ENCODE measurements at regions not wholly inside any gene's neighbourhood (a gene's known extent, or its start where the extent isn't known, plus 50 kb on each side); places are given as distances from the start of the nearest gene placed in this dataset.

DNA sequence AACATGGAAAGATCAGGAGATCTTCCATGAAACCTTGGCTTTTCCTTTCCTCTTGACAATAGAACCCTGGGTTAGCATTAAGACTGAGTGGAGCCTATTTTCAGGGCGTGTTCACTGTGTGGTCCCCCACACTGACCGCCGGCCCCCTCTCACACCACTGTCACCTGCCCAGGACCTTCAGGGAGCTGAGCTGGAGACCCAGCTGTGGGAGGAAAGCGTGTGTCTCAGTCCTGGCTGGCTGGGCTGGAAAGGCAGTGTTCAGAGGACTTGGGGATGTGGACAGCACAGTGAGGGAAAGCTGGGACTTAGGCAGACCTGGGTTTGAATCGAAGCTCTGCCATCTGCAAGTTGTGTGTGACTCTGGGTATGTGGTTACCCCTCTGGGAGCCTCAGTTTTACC lies 268.1 kb downstream of the NSG2 start:
- H3K27me3 ChIP-seq (ENCODE audit: insufficient read depth, poor library complexity, severe bottlenecking), result peaks cover 15% of the 10 kb centered on the region
- TF ChIP-seq, protein P1, sequence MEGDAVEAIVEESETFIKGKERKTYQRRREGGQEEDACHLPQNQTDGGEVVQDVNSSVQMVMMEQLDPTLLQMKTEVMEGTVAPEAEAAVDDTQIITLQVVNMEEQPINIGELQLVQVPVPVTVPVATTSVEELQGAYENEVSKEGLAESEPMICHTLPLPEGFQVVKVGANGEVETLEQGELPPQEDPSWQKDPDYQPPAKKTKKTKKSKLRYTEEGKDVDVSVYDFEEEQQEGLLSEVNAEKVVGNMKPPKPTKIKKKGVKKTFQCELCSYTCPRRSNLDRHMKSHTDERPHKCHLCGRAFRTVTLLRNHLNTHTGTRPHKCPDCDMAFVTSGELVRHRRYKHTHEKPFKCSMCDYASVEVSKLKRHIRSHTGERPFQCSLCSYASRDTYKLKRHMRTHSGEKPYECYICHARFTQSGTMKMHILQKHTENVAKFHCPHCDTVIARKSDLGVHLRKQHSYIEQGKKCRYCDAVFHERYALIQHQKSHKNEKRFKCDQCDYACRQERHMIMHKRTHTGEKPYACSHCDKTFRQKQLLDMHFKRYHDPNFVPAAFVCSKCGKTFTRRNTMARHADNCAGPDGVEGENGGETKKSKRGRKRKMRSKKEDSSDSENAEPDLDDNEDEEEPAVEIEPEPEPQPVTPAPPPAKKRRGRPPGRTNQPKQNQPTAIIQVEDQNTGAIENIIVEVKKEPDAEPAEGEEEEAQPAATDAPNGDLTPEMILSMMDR (IDR thresholded peaks at IDR 0.05; ENCODE audit: insufficient read depth, low read length), result no peak
- TF ChIP-seq POLR2AphosphoS5 (IDR thresholded peaks at IDR 0.05; ENCODE audit: low read depth) (no peak), SPI1 (IDR thresholded peaks at IDR 0.05; ENCODE audit: borderline replicate concordance, low read depth) (no peak), GABPA (IDR thresholded peaks at IDR 0.05; ENCODE audit: low read depth) (no peak)
- TF ChIP-seq, protein P2, sequence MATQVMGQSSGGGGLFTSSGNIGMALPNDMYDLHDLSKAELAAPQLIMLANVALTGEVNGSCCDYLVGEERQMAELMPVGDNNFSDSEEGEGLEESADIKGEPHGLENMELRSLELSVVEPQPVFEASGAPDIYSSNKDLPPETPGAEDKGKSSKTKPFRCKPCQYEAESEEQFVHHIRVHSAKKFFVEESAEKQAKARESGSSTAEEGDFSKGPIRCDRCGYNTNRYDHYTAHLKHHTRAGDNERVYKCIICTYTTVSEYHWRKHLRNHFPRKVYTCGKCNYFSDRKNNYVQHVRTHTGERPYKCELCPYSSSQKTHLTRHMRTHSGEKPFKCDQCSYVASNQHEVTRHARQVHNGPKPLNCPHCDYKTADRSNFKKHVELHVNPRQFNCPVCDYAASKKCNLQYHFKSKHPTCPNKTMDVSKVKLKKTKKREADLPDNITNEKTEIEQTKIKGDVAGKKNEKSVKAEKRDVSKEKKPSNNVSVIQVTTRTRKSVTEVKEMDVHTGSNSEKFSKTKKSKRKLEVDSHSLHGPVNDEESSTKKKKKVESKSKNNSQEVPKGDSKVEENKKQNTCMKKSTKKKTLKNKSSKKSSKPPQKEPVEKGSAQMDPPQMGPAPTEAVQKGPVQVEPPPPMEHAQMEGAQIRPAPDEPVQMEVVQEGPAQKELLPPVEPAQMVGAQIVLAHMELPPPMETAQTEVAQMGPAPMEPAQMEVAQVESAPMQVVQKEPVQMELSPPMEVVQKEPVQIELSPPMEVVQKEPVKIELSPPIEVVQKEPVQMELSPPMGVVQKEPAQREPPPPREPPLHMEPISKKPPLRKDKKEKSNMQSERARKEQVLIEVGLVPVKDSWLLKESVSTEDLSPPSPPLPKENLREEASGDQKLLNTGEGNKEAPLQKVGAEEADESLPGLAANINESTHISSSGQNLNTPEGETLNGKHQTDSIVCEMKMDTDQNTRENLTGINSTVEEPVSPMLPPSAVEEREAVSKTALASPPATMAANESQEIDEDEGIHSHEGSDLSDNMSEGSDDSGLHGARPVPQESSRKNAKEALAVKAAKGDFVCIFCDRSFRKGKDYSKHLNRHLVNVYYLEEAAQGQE (IDR thresholded peaks at IDR 0.05; ENCODE audit: insufficient replicate concordance, low read depth), result no peak
- H3K4me3 ChIP-seq (replicated peaks; ENCODE audit: insufficient read depth, low read length), result no peak overlapping the region
- no peak for DNase-seq (ENCODE audit: low read depth in 1 of 2, low spot score in 1 of 2)
- no peak overlapping the region for H3K27ac ChIP-seq (replicated peaks)

DNA sequence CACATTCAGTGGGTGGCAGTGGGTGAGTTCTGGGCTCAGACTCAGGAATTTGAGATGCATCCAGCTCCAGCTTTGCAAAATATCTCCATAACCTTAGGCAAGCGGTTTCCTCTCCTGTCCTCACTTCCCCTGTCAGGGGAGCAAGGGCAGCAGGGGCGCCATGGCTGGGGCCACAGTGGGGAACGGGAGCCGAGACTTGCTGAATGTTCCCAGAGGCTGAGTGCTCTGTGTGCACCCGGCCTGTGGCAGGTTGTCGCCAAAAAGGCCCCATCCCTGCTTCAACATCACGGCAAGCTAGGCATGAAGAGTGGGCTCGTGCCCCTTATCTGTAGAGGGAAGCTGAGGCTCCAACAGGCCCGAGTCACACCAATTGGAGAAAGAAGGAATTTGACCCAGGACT lies 268.8 kb downstream of the NSG2 start:
- no peak overlapping the region for H3K4me3 ChIP-seq (replicated peaks; ENCODE audit: insufficient read depth, low read length)
- no peak for DNase-seq (ENCODE audit: low read depth in 1 of 2, low spot score in 1 of 2)
- peaks cover 15% of the 10 kb centered on the region for H3K27me3 ChIP-seq (ENCODE audit: insufficient read depth, poor library complexity, severe bottlenecking)
- TF ChIP-seq POLR2AphosphoS5 (IDR thresholded peaks at IDR 0.05; ENCODE audit: low read depth), result no peak
- TF ChIP-seq, protein P2 (IDR thresholded peaks at IDR 0.05; ENCODE audit: insufficient replicate concordance, low read depth), result no peak
- no peak for TF ChIP-seq SPI1 (IDR thresholded peaks at IDR 0.05; ENCODE audit: borderline replicate concordance, low read depth)
- TF ChIP-seq, protein P1 (IDR thresholded peaks at IDR 0.05; ENCODE audit: insufficient read depth, low read length), result no peak
- no peak for TF ChIP-seq GABPA (IDR thresholded peaks at IDR 0.05; ENCODE audit: low read depth)
- no peak overlapping the region for H3K27ac ChIP-seq (replicated peaks)

DNA sequence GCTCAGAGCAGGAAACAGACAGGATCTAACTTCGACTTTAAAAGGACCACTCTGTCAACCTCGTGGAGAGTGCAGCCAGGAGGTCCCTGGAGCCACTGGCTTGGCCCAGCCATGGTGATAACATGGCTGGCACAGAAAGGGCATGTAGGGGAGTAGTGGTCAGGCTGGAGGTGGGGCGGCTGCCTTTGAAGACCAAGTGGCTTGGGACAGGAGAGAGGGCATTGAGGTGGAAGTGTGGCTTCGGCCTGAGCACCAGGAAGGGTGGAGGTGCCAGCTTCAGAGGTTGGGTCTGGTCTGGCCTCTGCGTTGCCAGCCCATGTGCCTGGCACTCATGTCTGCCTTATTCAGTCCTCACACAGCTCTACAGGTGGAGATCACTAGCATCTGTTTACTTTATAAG lies 270.0 kb downstream of the NSG2 start:
- no peak overlapping the region for H3K4me3 ChIP-seq (replicated peaks; ENCODE audit: insufficient read depth, low read length)
- H3K27me3 ChIP-seq (ENCODE audit: insufficient read depth, poor library complexity, severe bottlenecking), result peaks cover 15% of the 10 kb centered on the region
- no peak for TF ChIP-seq GABPA (IDR thresholded peaks at IDR 0.05; ENCODE audit: low read depth)
- TF ChIP-seq SPI1 (IDR thresholded peaks at IDR 0.05; ENCODE audit: borderline replicate concordance, low read depth), result no peak
- TF ChIP-seq, protein P1 (IDR thresholded peaks at IDR 0.05; ENCODE audit: insufficient read depth, low read length), result no peak
- TF ChIP-seq, protein P2 (IDR thresholded peaks at IDR 0.05; ENCODE audit: insufficient replicate concordance, low read depth), result no peak
- TF ChIP-seq POLR2AphosphoS5 (IDR thresholded peaks at IDR 0.05; ENCODE audit: low read depth), result no peak
- no peak overlapping the region for H3K27ac ChIP-seq (replicated peaks)
- DNase-seq (ENCODE audit: low read depth in 1 of 2, low spot score in 1 of 2), result no peak
